ENCODE measurements at regions not wholly inside any gene's neighbourhood (a gene's known extent, or its start where the extent isn't known, plus 50 kb on each side); places are given as distances from the start of the nearest gene placed in this dataset.
A peak's percentile ranks its signal among the peaks of the same experiment; 100 is the strongest.

GRCh38 chr1:103905363-103905762, 155.7 kb downstream of the AMY1C start:
- Histone ChIP-seq H3K36me3 (ENCODE audit: control insufficient read depth, insufficient read depth, low read length) (no peaks in the 10 kb centered on the region), H3K4me3 (replicated peaks; ENCODE audit: low read depth, low read length) (no peak overlapping the region), H3K27me3 (replicated peaks; ENCODE audit: control insufficient read depth, insufficient read depth, low read length) (no peaks in the 10 kb centered on the region)
- no peak for TF ChIP-seq CTCF (IDR thresholded peaks at IDR 0.05; ENCODE audit: insufficient read depth, low read length, poor library complexity, severe bottlenecking)
- no peak for DNase-seq (ENCODE audit: extremely low read depth, insufficient read length)

GRCh38 chr1:103911450-103911849, 161.8 kb downstream of the AMY1C start:
- no peaks in the 10 kb centered on the region for H3K27me3 ChIP-seq (replicated peaks; ENCODE audit: control insufficient read depth, insufficient read depth, low read length)
- H3K4me3 ChIP-seq (replicated peaks; ENCODE audit: low read depth, low read length) = no peak overlapping the region
- DNase-seq (ENCODE audit: extremely low read depth, insufficient read length) = no peak
- no peaks in the 10 kb centered on the region for H3K36me3 ChIP-seq (ENCODE audit: control insufficient read depth, insufficient read depth, low read length)
- no peak for TF ChIP-seq CTCF (IDR thresholded peaks at IDR 0.05; ENCODE audit: insufficient read depth, low read length, poor library complexity, severe bottlenecking)

GRCh38 chr1:103917795-103918194, 168.1 kb downstream of the AMY1C start:
- no peak overlapping the region for H3K4me3 ChIP-seq (replicated peaks; ENCODE audit: low read depth, low read length)
- no peaks in the 10 kb centered on the region for H3K27me3 ChIP-seq (replicated peaks; ENCODE audit: control insufficient read depth, insufficient read depth, low read length)
- TF ChIP-seq CTCF (IDR thresholded peaks at IDR 0.05; ENCODE audit: insufficient read depth, low read length, poor library complexity, severe bottlenecking) = no peak
- H3K36me3 ChIP-seq (ENCODE audit: control insufficient read depth, insufficient read depth, low read length) = no peaks in the 10 kb centered on the region
- no peak for DNase-seq (ENCODE audit: extremely low read depth, insufficient read length)

- DNase-seq (ENCODE audit: extremely low read depth, insufficient read length) = no peak
- Histone ChIP-seq H3K36me3 (ENCODE audit: control insufficient read depth, insufficient read depth, low read length) (no peaks in the 10 kb centered on the region), H3K4me3 (replicated peaks; ENCODE audit: low read depth, low read length) (no peak overlapping the region), H3K27me3 (replicated peaks; ENCODE audit: control insufficient read depth, insufficient read depth, low read length) (no peaks in the 10 kb centered on the region)
- TF ChIP-seq CTCF (IDR thresholded peaks at IDR 0.05; ENCODE audit: insufficient read depth, low read length, poor library complexity, severe bottlenecking) = no peak
Measured at GRCh38 chr1:103931891-103932290, 182.2 kb downstream of the AMY1C start.

GRCh38 chr1:103937763-103938357, 188.2 kb downstream of the AMY1C start:
- DNase-seq (ENCODE audit: extremely low read depth, insufficient read length) = peak; percentile 7
- Histone ChIP-seq H3K36me3 (ENCODE audit: control insufficient read depth, insufficient read depth, low read length) (no peaks in the 10 kb centered on the region), H3K27me3 (replicated peaks; ENCODE audit: control insufficient read depth, insufficient read depth, low read length) (no peaks in the 10 kb centered on the region), H3K4me3 (replicated peaks; ENCODE audit: low read depth, low read length) (no peak overlapping the region)
- TF ChIP-seq CTCF (IDR thresholded peaks at IDR 0.05; ENCODE audit: insufficient read depth, low read length, poor library complexity, severe bottlenecking) = no peak

GRCh38 chr1:103941086-103941485, 191.4 kb downstream of the AMY1C start:
- no peaks in the 10 kb centered on the region for H3K27me3 ChIP-seq (replicated peaks; ENCODE audit: control insufficient read depth, insufficient read depth, low read length)
- no peak for TF ChIP-seq CTCF (IDR thresholded peaks at IDR 0.05; ENCODE audit: insufficient read depth, low read length, poor library complexity, severe bottlenecking)

More at GRCh38 chr1:103941086-103941485, 191.4 kb downstream of the AMY1C start:
- DNase-seq (ENCODE audit: extremely low read depth, insufficient read length) = no peak
- Histone ChIP-seq H3K4me3 (replicated peaks; ENCODE audit: low read depth, low read length) (no peak overlapping the region), H3K36me3 (ENCODE audit: control insufficient read depth, insufficient read depth, low read length) (no peaks in the 10 kb centered on the region)
